ENCODE measurements at regions not wholly inside any gene's neighbourhood (a gene's known extent, or its start where the extent isn't known, plus 50 kb on each side); places are given as distances from the start of the nearest gene placed in this dataset.

- TF ChIP-seq CTCF (IDR thresholded peaks at IDR 0.05) (no peak), POLR2A (IDR thresholded peaks at IDR 0.05) (no peak)
Measured at GRCh38 chr11:116424615-116425261, 348.0 kb downstream of the BUD13 start.
